ENCODE measurements at regions not wholly inside any gene's neighbourhood (a gene's known extent, or its start where the extent isn't known, plus 50 kb on each side); places are given as distances from the start of the nearest gene placed in this dataset.
"Not testable (repeated sequence)": the region's sequence is repeated elsewhere in the genome, so short reads cannot be mapped to it uniquely, and the experiment has no call there.

DNA sequence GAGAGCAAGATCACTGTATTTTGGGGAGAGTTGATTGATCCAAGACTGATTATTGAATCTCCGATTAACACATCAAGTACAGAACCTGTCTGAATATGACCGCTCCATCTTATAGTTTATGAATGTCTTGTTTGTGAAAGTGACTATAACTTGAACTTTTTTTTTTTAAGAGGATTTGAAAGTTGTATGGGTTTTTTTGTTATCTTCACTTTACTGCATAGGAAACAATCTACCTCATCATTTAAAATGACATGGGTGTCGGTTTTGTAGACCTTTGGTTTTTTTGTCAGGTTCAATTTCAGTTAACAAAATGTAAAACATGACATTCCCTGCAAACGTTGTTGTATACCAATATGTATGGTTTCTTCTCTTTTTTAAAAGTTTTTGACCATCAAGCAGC, 103.0 kb upstream of the NUDT6 start:
- DNase-seq: no peak

DNA sequence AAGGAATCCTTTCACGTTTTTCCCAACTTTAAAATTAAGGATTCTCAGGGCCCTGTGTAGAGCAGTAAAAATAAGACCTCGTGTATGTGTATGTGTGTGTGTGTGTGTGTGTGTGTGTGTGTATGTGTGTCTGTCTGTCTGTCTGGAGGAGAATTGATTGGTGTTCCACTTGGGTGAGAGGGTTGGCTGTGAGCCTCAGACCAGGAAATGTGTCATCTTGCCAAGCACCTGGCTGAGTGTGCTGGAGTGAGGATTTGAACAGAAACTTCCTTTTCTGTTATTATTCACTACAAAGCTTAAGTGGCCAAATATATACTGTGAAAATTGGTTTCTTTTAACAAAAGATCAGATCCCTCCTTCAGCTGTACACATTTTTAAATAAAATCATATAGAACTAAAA, 103.6 kb upstream of the NUDT6 start:
- not testable (repeated sequence) for DNase-seq

DNA sequence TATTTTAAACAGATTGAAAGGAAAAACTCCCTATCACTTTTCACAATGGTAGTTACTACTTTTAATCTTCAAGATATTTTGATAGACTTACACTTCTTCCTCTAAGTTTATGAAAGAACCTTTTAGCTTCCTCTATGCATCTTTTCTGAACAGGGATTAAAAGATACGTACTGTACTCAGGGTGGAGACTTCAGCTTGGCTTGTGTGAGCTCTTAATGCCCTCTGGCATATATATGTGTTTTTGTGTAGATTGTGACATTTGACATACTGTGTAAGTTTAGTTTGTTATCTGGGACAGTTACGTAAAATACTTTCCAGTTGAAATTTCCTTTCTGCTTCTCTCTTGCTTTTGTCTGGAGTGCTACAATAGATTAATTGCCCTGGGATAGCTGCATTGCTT, 109.3 kb upstream of the NUDT6 start:
- DNase-seq: no peak

DNA sequence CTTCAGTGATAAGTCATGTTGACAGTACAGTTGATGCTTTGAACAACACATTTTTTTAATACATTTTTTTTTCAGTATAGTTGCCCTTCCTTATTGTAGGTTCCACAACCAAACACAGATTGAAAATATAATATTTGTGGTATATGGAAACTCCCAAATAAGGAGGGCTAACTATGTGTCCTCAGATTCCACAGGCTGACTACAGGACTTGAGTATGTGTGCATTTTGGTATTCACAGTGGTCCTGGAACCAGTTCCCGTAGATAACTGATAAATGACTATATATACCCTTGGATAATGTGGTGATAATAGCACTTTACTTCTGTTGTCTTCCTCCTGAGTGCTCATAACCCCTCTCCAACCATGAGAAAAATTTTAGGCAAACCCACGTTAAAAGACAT, 111.6 kb upstream of the NUDT6 start:
- no peak for DNase-seq

DNA sequence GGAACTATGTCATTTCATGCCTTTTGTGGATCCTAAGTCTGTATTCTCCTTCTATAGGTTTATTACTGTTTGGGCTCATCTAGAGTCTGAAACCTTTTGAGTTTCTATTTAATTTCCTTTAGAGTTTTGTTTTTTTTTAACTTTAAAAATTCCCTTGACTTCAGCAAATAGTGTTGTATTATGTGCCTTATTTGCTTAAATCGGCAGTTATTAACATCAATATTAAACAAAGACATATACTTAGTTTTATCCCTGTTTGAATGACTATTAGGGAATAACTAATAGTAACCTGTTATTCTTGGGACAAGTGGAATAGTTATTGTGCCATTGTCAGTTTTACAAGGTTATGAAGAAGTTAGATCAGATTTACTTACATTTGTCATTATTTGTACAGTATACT, 112.8 kb upstream of the NUDT6 start:
- no peak for DNase-seq

DNA sequence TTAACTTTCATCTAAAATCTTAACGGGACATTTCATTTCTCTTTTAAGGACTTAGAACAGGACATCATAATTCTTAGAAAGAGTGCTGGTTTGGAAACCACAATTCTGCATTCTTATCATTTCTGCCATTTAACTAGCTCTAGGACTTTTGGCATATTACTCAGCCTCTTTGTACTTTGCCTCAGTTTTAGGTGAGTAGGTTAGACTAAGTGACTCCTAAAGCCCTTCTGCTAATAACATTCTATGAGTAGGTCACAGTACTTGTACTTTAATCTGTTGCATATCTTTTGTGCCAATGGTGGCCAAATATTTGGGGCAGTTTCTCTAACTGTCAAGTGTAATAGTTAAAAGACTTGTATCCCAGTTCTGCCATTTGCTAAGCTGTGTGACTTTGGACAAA, 115.4 kb upstream of the NUDT6 start:
- DNase-seq: no peak

DNA sequence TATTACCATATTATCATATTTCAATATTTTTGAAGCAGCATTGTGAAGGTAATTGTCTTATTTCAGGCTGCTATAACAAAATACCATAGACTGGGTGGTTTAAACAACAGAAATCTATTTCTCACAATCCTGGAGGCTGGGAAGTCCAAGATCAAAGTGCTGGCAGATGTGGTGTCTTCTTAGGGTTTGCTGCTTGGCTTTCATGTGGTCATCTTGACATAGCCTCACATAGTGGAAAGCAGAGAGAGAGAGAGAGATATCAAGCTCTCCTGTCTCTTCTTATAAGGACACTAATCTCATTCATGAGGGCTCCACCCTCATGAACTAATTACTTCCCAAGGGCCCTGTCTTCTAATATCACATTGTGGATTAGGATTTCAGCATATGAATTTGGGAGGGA, 119.7 kb upstream of the NUDT6 start:
- no peak for DNase-seq

DNA sequence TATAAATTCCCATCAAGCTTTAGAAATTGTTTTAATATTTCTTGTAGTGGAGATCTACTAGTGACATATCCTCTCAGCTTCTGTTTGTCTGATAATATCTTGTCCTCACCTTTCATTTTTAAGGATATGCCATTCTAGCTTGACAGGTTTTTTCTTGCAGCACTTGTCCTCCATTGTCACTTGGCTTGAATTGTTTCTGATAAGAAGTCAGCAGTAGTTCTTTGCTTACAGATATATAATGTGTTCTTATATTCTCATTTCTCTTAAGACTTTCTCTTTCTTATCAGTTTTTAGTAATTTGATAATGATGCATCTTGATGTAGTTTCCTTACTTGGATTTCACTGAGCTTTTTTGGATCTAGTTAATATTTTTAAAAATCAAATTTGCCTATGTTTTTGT, 120.6 kb upstream of the NUDT6 start:
- DNase-seq: no peak

DNA sequence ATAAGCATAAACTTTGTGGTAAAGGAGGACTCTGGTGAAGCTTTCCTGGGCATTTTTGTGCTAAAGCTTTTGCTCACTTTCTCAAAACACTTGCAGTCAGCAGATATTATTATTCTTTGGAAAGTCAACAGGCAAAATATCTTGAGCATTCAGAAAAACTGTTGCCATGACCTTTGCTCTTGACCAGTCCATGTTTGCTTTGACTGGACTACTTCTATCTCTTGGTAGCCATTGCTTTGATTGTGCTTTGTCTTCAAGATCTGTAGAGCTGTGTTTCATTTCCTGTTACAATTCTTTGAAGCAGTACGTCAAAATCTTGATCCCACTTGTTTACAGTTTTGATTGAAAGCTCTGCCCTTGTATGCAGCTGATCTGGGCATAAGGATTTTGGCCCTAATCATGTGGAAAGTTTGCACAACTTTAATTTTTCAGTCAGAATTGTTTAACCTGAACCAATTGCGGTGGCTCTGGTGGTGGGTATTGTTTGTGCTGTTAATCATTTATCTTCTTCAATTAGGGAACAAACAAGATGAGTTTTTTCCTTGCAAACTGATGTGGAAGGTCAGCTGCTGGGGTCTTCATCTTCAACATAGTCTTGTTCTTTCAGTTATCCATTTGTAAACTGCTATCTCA, 121.5 kb upstream of the NUDT6 start:
- no peak for DNase-seq

DNA sequence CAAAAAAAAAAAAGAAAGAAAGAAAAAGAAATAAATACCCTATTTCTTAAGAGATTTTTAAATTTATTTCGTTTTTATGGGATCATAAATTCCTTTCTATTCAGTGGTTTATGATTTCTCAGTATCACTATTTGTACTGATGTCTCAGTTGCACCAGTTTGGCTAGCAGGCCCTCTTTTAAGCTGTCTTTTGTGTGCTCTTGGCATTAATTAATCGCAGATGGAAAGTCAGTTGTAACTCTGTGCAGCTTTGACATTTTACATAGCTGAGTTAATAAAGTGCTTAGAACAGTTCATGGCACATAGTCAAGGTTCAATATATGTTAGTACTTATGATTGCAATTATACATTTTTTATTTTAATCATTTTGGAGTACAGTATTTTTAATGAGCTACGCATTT, 123.7 kb upstream of the NUDT6 start:
- DNase-seq: no peak

DNA sequence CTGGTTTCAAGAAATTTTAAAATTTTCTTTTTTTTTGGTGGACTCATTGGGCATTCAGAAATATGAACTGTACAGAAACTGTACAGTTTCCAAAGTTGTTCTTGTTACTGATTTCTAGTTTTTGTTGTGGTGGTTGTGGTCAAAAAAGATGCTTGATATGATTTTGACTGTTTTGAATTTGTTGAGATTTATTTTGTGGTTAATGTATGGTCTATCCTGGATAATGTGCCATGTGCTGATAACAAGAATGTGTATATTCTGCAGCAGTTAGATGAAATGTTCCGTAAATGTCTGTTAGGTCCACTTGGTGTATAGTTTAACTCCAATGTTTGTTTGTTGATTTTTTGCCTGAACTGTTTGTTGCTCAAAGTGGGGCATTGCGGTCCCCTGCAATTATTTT, 127.6 kb upstream of the NUDT6 start:
- DNase-seq: no peak

DNA sequence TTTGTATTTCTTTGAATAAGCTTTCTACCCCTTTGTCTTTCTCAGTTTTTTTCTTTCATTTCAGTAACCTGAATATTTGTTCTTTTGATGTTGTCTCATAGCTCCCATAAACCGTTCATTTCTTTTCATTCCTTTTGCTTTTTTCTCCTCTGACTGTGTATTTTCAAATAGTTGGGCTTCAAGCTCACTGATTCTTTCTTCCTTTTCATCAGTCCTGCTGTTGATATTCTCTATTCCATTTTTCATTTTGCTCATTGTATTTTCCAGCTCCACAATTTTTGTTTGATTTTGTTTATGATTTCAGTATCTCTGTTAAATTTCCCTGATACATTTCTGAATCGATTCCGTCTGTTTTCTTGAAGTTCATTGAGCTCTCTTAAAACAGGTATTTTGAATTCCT, 129.6 kb upstream of the NUDT6 start:
- no peak for DNase-seq

DNA sequence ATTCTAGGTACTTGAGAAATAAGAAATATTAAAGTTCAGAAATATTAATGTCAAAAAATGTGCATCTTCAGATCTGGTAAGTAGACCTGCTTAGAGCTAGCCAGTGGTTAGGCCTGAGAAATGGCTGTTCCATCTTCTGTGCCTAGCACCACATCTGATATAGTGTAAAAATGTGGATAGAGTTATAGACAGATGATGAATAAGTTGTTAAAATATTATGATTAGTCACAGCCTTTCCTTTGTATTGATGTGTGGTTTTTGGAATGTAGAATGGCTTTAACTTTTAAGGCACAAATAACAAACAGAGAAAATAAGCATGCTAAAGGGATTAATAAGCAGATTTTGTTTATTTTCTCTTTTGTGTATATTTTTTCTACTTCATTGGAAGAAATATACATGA, 133.5 kb upstream of the NUDT6 start:
- no peak for DNase-seq

DNA sequence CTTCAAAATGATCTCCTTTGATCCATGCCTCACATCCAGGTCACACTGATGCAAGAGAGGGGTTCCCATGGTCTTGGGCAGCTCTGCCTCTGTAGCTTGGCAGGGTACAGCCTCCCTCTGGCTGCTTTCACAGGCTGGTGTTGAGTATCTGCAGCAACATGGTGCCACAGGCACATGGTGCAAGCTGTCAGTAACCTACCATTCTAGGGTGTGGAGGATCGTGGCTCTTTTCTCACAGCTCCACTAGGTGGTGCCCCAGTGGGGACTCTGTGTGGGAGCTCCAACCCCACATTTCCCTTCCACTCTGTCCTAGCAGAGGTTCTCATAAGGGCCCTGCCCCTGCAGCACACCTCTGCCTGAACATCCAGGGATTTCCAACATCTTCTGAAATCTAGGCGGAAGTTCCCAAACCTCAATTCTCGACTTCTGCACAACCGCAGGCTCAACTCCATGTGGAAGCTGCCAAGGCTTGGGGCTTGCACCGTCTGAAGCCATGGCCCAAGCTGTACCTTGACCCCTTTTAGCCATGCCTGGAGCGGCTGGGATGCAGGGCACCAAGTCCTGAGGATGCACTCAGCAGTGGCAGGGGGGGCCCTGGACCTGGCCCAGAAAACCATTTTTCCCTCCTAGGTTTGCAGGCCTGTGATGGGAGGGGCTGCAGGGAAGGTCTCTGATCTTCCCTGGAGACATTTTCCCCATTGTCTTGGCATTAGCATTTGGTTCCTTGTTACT, 137.8 kb upstream of the NUDT6 start:
- DNase-seq: no peak

DNA sequence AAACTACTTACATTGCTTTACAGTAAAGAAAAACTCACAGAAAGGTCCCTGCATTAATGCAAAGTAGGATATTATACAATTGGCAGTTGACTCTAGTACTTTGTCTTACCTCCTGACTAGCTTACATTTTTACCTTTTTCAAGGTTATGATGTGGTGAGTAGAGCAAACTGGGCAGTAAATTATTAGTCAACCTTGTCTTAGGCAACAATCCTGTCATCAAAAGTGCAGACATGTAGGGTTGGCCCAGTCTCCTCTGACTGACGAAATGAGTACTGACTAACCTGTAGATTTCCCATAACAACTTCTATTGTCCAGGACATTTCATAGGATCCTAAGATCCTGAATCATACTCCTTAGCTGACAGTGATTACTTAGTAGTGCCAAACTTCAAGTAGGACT, 142.0 kb upstream of the NUDT6 start:
- no peak for DNase-seq

DNA sequence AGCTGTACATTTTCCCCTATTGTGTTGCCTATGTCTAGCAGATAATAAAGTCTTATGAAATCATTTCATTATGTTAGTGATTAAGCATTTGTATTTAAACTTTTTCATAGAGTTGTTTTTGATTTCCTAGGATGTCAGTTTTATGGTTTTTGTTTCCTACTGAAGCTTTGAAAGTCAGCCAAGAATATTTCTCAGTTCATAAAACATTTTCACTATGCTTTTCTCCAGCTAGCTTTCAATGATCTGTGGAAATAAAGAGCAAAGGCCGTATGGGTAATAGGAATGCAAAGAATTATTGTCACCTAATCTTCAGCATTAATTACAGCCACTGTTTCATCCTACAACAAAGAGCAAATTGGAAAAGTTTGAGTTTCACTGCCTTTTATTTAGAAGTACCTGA, 145.7 kb upstream of the NUDT6 start:
- DNase-seq: no peak

DNA sequence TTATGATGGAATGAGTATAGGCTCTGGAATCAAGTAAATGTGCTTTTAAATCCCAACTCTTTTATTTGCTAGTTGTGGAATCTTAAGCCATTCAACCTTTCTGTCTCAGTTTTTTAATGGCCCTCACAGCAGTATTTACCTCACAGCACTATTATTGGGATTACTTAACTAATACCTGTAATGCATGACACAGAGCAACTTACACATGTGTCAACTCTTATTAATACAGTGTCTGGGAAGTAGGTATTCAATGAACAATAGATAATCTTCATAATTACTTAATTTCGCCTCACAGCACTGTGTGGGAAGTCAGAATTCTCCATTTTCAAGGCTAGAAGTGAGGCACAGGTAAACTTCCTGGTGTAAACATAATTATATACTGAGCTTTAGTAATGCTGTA, 149.7 kb upstream of the NUDT6 start:
- DNase-seq: no peak

DNA sequence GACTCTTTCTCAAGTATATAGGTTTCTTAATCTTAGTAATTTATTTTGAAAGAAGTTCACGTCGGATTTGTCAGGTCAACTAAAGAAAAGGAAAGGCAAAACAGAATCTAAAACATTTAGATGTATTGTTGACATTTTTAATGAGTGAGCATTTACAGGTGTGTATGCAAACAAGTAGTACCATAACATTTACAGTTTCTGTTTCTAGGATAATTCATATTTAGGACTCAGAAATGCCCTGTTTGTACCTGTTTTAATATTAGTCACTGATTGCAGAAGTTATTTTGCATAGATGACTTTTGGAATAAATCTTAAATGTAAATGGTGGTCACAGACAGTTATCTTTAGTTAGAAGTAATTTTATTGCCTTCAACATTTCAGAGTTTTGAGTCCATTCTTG, 151.3 kb upstream of the NUDT6 start:
- no peak for DNase-seq

DNA sequence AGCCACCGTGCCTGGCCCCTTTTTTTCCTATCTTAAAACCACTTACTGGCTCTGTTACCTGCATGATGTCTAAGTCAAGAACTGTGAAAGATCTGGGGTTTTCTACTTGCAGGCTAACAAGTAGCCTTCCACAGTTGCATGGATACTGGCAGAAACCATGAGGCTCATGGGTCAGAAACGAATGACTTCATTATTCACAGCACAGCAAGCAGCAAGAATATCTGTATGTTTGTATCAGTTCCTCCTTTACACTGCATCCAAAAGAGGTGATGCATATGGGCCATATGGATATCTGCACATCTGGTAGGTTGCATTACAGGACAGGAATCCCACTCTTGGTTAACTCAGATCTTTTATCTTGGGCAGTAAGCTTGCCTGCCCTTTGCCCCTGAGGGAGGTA, 154.9 kb upstream of the NUDT6 start:
- no peak for DNase-seq

DNA sequence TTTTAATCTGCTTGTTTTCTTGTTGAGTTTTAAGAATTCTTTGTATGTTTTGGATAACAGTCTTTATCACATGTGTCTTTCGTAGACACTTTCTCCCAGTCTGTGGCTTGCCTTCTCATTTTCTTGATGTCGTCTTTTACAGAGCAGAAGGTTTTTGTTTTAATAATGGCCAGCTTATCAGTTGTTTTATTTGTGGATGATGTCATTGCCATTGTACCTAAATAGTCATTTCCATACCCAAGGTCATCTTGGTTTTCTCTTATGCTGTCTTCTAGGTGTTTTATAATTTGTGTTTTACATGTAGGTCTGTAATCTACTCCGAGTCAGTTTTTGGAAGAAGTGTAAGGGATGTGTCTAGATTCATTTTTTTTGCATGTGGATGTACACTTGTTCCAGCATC, 159.6 kb upstream of the NUDT6 start:
- no peak for DNase-seq

DNA sequence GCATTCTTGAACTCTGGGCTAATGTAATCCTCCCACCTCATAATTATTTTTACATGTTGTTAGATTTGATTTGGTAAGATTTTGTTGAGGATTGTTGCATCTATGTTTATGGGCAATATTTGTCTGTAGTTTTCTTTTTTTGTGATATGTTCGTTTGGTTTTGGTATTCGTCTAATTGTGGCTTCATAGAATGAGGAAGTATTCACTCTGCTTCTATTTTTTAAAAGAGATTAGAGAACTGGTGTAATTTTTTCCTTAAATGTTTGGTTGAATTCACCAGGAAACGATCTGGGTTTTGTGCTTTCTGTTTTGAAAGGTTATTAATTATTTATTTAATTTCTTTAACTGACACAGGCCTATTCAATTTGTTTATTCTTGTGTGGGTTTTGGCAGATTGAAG, 161.2 kb upstream of the NUDT6 start:
- DNase-seq: no peak

DNA sequence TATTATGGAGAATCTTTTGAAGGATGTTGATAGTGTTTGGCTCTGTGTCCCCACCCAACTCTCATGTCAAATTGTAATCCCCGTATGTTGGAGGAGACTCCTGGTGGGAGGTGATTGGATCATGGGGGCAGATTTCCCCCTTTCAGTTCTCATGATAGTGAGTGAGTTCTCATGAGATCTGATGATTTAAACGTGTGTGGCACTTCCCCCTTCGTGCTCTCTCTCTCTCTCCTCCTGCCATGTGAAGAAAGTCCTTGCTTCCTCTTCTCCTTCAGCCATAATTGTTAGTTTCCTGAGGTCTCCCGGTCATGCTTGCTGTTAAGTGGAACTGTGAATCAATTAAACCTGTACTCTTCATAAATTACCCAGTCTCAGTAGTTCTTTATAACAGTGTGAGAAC, 166.1 kb upstream of the NUDT6 start:
- DNase-seq: no peak

DNA sequence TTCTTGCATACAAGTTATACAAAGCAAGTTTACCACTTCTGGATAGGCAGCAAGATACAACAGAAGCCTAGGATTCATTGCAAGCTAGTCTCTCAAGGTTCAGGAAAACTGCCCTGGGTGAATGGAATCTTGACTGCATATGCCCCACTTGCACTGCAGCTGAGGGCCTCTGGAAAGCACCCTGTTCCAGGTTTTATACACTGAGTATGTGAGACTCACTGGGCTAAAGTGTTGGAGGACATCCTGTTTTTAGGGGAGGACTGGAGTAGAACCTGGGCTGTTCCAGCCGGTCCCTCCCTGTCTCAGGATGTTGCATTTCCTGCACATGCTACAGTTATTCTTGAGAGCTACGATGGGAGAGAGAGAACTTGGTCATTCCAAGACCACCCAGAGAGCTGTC, 168.5 kb upstream of the NUDT6 start:
- no peak for DNase-seq

DNA sequence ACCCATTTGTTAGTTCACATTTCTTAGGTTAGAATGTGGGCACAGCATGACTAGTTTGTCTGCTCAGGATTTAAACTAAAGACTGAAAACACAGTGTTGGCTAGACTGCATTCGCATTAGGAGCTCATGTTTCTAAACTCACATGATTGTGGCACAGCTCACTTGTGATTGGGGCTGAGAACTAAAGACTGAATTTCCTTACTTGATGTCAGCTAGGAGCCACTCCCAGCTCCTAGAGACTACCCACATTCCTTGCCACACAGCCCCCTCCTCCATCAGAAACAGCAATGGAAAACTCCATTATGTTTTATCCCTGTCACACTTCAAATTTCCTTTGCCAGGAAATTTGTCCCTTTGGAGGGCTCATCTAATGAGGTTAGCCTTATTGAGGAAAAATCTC, 170.2 kb upstream of the NUDT6 start:
- no peak for DNase-seq

Data from nucleus accumbens (tissue), 56 donors.